Epithelial cell of esophagus (primary cell): ENCODE measurements at regions not wholly inside any gene's neighbourhood (a gene's known extent, or its start where the extent isn't known, plus 50 kb on each side); places are given as distances from the start of the nearest gene placed in this dataset.

Experiments
- DNase-seq: peaks from one replicate; pipeline ENCODE4 v3.0.0; 2010; ENCODE audit warnings: low read depth
- H3K4me3 ChIP-seq: 2 replicates; pipeline ENCODE4 v1.5.1; 2011; ENCODE audit warnings: mild to moderate bottlenecking, low read length, control low read depth
- CTCF ChIP-seq: IDR thresholded peaks from 2 replicates; pipeline ENCODE4 v1.5.1; 2011; ENCODE audit warnings: low read depth, mild to moderate bottlenecking, low read length, control low read depth, inconsistent platforms; ENCODE audit not compliant: insufficient read depth; ENCODE audit errors: missing control alignments

- no peak for TF ChIP-seq CTCF
- DNase-seq, result no peak
- H3K4me3 ChIP-seq, result no peak overlapping the region
Measured at GRCh38 chr5:12794476-12795332, 890.5 kb upstream of the CTNND2 start.

GRCh38 chr5:12793373-12793772 lies 889.1 kb upstream of the CTNND2 start:
- H3K4me3 ChIP-seq, result no peak overlapping the region
- DNase-seq, result no peak
- no peak for TF ChIP-seq CTCF

GRCh38 chr5:12780536-12780935 lies 876.3 kb upstream of the CTNND2 start:
- no peak for DNase-seq
- no peak for TF ChIP-seq CTCF
- H3K4me3 ChIP-seq, result no peak overlapping the region

GRCh38 chr5:12777342-12777741 lies 873.1 kb upstream of the CTNND2 start:
- no peak overlapping the region for H3K4me3 ChIP-seq
- DNase-seq, result no peak
- TF ChIP-seq CTCF, result no peak

- H3K4me3 ChIP-seq, result no peak overlapping the region
- DNase-seq, result no peak
- TF ChIP-seq CTCF, result no peak
Measured at GRCh38 chr5:12772276-12772675, 868.0 kb upstream of the CTNND2 start.

GRCh38 chr5:12759377-12759776 lies 855.1 kb upstream of the CTNND2 start:
- no peak for DNase-seq
- no peak for TF ChIP-seq CTCF
- H3K4me3 ChIP-seq, result no peak overlapping the region

GRCh38 chr5:12757035-12757434 lies 852.8 kb upstream of the CTNND2 start:
- DNase-seq, result no peak
- TF ChIP-seq CTCF, result no peak
- no peak overlapping the region for H3K4me3 ChIP-seq
